DOHH2 (cell line): ENCODE measurements at regions not wholly inside any gene's neighbourhood (a gene's known extent, or its start where the extent isn't known, plus 50 kb on each side); places are given as distances from the start of the nearest gene placed in this dataset.

Source experiments
- EZH2phosphoT487 ChIP-seq: fragments of 200-600 bp; sonication (generic); IDR thresholded peaks from 2 replicates; pipeline ENCODE4 v1.6.1; 2017; ENCODE audit warnings: borderline replicate concordance, mild to moderate bottlenecking, antibody characterized with exemption, low read length, moderate library complexity, mixed read lengths
- TF ChIP-seq, protein P1 (sequence below): fragments of 200-600 bp; sonication (generic); IDR thresholded peaks from one replicate; pipeline ENCODE4 v1.5.1; 2014; ENCODE audit warnings: antibody characterized with exemption, mild to moderate bottlenecking, low read depth, low read length; ENCODE audit not compliant: poor library complexity, severe bottlenecking

GRCh38 chr10:125281091-125281490, 120.7 kb upstream of the CTBP2 start:
- TF ChIP-seq, protein P1, sequence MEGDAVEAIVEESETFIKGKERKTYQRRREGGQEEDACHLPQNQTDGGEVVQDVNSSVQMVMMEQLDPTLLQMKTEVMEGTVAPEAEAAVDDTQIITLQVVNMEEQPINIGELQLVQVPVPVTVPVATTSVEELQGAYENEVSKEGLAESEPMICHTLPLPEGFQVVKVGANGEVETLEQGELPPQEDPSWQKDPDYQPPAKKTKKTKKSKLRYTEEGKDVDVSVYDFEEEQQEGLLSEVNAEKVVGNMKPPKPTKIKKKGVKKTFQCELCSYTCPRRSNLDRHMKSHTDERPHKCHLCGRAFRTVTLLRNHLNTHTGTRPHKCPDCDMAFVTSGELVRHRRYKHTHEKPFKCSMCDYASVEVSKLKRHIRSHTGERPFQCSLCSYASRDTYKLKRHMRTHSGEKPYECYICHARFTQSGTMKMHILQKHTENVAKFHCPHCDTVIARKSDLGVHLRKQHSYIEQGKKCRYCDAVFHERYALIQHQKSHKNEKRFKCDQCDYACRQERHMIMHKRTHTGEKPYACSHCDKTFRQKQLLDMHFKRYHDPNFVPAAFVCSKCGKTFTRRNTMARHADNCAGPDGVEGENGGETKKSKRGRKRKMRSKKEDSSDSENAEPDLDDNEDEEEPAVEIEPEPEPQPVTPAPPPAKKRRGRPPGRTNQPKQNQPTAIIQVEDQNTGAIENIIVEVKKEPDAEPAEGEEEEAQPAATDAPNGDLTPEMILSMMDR, result no peak
- no peak for TF ChIP-seq EZH2phosphoT487
